ENCODE measurements at regions not wholly inside any gene's neighbourhood (a gene's known extent, or its start where the extent isn't known, plus 50 kb on each side); places are given as distances from the start of the nearest gene placed in this dataset.

DNA sequence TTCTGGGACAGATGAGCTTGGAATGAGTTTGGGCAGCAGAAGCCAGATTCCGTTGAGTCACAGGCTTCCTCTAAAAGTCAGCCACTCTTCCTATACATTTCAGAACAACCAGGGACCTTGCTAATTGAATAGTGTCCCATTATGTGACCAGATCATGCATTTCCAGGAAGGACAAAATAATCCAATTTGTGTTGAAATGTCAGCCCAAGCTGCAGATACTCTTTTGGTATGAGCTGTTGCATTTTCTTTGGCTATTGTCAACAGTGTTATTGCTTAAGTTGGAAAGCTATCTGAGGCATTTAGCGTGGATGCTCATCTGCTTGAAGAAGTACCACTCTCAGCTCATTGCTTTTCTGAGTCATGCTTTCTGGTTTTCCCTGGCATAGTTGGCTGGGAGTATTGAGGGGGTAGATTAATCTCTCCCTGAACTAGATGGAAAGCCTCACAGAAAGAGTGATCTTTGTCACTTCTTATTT is 223.7 kb upstream of the HABP2 start:
- DNase-seq, result no peak

DNA sequence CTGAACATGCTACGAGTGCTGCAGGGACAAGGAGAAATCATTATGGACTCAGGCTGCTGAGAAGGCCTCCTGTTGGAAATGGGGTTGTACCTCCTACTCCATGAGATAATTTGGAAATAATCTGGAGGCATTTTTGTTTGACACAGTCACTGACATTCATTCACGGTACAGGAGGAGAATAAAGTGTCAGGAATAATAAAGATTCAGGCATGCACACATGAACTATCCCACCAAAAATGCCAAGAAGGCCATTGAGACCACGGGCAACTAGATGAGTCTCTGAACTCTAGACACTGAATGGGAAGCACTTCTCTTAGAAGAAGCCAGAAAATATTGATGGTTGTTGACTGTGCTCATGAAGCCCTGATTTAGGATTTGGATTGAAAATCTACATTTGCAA is 220.9 kb upstream of the HABP2 start:
- DNase-seq, result no peak

DNA sequence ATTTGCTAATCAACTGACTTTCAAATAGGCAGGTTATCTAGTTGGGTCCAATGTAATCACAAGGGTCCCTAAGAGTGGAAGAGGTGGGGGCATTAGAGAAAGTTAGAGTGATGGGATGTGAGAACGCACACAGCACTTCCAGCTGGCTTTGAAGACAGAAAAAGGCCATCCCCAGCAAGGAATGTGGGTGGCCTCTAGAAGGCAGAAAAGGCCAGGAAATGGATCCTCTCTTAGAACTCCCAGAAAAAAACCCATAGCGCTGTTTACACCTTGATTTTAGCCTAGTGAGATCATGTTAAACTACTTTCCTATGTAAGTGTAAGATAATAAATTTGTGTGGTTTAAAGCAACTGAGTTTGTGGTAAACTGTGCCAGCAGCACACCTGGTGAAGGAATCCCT is 219.5 kb upstream of the HABP2 start:
- DNase-seq, result no peak

DNA sequence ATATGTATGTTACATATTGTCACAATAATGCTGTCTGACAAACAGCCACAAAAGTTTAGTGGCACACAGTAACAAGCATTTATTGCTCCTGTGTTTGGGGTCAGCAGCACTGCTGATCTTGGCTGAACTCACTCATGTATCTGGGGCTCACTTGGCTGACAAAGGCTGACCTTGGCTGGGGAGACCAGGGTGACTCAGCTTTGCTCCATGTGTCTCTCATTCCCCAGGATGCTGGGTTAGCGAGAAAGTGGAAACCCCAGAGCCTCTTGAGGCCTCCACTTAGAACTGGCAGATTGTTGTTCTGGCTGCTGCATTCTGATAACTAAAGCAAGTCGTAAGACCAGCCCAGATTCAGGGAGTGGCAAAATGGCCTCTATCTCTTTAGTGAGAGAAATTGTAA is 217.3 kb upstream of the HABP2 start:
- no peak for DNase-seq

DNA sequence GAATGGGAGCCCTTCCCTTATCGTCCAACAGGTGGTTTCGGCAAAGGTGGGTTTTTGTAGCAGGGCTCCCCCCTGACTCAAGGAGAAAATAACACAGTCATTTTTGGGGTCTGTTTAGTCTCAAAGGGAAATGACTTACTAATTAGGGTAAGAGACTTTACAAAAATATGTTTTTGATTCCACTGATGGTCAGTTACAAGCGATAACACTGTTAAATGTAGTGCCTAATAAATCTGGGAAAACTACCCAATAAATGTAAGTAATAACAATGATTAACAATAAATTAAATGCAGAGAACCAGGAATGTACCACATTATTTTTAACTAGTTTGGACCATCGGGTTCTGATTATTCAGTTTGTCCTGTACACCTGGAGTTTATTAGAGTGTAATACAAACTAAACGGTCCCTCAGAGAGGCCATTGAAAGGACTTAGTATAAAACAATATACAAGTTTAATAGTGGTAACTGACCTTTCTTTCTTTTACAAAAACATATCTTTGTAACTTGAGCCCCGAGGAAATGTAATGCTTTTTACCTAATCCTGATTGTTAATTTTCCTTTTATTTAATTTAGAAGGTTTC is 216.2 kb upstream of the HABP2 start:
- DNase-seq, result no peak

DNA sequence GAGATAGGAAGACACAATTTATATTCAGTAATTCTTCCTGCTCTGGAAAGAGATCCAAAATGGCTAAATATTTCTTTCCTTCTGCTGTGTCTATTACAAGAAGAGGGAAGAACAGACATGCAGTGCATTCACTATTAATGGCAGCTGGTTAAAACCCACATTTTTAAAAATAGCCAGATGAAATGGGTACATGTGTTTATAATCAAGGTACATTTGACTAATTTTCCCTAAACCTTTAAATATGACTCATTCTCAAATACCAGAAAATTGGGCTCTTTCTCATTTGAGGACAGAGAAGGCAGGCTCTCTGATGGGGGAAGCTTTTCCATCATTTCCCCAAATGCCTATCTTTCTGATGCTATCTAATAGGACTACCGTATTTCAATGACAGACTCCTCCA is 215.7 kb upstream of the HABP2 start:
- DNase-seq, result no peak

DNA sequence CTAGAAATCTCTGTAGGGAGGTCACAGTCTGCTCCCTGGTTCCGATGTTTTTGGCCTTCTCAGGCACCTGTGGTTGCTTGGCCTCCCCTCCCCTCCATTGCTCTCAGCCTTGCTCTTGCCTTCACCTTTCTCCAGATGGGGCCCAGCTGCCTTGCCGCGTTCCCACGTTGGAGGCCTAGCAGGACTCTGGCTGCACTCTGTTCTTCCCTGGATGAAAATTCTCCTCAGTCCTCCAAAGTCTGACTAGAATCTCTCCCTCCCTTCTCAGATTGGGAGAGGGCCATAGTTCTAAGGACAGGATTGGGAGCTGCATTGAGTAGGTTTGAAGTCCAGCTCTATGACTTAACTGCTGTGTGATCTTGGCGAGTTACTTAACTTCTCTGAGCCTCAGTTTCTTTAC is 213.7 kb upstream of the HABP2 start:
- DNase-seq, result no peak

DNA sequence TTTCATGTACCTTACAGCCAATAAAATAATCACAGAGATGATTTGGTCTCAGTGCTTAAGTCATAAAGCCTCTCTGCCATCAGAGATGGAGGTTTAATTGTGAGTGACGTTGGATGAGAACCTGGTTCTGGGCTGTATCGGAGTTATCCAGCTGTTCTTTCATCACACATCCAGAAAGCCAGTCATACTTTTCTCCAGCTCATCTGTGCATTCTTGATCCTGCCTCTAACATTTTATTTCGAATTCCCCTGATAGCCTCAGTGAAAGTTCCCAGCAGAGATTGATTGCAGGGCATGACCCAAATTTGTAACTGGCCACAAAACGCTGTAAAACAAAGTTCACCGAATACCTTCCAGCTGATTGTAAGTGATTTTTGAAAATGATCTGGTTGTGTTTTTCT is 212.6 kb upstream of the HABP2 start:
- DNase-seq, result no peak

DNA sequence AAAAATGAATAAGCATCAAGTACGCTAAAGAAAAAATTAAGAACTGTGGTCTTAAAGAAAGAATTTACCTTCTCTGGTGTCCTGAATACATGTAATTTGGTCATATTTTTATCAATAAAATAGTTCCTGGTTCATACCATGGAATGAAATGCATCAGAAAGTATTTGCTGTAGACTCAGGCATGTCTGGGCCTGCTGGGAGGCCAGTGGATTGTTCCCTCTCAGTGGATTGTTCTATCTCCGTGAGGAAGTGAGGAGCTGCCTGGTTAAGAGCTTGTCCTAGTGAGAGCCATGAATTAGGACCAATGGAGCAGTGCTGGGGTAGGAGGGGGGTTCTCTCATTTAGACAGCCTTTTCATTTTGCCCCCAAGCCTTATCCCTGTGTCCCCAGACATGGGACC is 211.7 kb upstream of the HABP2 start:
- DNase-seq, result no peak

DNA sequence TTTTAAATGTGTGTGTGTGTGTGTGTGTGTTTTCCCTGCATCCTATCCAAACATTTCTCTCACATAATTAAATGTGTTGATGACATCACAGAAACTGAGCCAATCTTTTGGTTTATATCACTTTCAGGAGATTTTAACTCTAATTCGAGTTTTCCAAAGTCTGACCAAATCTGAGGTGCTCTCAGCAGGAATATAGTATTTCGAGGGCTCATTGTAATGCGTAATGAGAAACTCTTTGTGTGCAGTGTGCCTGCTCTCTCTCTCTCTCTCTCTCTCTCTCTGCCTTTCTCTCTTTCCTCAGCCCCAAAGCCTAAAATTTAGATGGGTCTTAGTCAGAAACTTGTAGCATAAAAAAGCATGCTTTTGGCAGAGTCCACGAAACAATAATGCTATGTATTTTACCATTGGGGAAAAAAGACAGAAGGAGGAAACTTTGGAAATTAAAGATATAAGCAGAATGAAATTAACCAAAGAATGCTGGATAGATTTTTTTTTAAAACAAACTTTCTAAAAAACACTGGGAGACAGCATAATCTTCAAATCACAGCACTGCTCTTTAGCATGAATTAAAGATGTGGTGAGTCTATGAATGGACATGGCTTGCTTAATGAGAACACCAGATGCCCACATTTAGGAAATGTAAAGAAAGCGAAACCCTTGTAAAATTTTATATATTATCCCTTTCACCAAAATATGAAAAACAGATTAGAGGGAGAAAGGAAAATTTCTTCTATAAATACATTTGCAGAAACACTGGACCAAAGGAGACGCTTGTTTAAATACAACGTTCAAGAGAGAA is 206.8 kb upstream of the HABP2 start:
- DNase-seq, result no peak

DNA sequence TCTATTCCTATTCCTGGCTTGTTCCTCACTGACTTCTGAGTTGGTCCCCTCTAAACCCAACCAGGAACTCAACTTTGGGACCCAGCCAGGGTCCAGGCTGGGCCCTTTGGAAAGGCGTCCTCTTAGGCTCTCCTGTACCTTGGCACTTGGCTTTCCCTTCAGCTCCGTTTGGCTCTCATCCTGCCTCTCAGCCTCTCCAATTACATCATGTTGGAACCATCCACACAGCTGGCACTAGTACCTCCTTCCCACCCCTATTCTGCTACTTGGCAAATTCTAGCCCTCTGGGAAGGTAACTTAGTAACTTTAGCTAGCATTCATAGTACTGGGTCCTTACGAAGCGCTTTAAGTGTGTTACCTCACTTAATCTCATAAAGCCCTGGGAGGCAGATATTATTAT is 205.3 kb upstream of the HABP2 start:
- DNase-seq, result no peak

DNA sequence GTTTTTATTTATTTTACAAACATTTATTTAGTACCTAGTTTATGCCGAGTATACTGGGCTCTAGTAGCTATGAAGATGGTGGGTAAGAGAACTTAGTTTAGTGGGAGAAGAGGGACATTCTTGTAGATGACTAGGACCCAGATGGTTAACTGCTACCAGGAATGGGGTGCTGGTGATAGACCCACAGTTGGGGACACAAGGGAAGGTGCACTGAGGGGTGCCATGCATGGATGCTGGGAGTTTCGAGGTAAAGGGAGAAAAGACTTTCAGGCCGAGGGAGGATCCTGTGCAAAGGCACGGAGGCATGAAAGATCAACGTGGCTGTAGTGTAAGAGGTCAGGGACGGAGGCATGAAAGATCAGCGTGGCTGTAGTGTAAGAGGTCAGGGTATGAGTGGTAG is 204.2 kb upstream of the HABP2 start:
- no peak for DNase-seq

DNA sequence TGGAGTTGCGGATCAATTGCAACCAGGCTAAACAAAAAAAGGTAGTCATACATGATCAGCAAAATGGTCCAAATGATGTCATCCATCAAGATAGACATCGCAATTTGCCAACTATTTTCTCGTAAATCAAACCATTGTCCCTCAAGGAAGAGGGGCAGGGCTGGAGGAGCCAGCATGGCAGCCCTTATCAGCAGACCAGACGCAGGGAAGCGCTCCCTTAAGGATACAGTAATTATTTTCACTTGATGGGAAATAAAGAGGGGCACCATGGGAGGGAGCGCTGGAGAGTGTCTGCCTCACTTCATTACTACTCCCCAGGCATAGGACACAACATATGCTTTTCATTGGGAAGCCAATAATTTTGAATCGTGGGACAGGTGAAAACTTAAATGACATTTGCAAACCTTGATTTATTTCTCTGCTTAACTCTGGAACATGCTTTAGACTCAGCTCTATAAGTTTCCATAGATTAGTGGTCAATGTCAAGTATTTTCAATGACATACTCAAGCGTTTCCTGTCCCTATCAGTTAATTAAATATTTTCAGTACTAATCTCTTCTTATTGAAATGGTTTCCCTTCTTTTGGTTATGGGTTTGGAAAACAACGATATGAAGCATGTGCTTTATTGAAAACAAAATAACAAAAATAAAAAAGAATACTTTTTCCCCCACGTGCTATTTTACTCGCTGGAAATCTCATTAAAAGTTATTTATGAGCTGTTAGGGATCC is 202.4 kb upstream of the HABP2 start:
- DNase-seq, result no peak

DNA sequence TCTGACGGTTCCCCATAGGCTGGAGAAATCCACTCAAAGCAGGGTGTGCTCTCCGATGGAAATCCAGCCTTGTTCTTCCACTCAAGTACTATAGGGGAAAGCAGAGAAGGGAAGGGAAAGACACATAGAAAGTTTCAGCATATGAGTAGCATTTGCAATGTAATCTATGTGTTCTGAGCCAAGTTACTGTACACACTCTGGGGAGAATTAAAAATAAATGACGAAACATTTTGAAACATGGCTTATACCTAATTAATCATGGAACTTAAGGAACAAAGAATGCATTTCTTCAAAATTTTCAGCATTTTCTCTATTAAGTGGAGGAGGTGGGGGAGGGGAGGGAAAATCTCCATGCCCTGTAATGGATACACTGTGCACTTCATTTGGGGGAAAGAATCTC is 198.1 kb upstream of the HABP2 start:
- no peak for DNase-seq

DNA sequence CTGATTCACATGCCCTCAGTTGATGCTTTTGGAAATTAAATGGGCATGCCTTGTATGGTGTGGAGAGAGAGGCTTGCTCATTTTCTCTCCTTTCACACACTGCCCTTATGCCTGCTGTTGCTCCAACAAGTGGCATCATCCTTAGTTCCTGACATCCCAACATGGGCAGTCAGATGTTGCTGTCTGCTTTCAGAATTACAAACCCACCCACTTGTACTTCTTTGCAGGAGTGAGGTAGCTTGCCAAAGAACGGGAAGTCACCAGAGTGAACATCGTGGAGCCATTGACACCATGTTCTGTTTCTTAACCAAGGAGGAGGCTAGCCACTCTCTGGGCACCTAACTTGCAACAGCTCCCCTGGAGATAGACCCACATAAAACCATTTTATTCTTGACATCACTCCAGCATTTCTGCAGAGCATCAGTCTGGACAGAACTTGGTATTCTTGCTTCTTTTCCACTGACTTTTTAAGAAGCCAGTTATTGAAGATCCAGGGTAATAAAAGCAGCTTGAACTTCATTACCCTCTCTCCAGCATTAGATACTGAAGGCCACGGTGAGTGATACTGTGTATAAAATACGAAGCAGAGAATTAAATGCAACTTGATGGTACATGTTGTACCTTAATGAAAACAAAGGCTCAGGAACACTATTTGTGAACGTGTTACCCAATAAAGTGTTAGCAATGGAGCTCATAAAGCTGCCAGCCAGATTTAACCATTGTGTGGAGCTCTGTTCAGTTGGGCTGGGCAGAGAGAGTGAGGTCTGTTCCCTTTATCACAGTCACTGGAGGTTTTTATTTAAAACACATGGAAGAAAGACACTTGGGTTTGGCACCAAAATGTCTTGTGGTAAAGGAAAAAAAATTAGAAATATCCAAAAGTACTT is 195.8 kb upstream of the HABP2 start:
- DNase-seq, result no peak

DNA sequence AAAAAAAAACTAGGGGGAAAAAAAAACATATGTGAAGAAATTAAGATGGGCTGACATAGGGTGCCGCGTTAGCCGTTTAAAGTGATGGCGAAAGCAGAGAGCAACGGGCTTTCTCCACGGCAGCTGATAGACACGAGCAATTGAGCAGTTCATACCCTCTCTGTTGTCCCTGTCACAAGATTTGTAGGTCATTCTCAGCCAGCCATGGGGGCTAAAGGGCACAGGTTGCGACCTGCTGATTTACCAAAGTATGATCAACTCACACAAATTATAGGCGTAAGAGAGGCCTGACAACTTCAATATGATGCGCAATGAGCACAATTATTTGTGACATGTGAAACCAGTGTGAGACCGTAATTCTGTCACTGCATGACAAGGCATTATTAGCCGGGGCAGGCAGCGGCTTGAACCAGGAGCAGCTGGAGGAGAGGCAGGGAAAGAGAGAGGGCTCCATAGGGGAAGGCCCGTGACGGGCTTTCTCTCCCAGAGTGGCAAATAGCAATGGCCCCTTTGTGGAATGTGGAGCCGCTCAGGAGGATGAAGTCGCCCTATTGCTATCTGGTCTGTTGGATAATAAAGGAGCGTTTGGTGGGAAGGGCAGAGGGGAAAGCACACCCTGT is 195.1 kb upstream of the HABP2 start:
- DNase-seq, result no peak

DNA sequence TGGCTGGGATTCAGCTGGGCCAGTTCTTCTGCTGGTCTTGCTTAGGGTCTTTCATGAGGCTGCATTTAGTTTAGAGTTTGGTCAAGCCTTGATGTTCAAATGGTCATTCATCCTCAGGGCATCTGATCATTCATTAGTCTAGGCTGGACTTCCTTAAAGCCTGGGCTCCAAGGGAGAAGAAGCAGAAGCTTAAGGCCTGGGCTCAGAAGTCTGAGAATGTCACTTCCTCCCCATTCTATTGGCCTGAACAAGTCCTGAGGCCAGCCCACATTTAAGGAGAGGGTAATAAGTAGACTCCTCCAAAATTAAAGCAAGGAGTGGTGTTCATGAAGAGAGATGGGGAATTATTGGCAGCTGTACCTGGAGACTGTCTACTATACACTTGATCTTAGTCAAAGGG is 193.2 kb upstream of the HABP2 start:
- DNase-seq, result no peak

DNA sequence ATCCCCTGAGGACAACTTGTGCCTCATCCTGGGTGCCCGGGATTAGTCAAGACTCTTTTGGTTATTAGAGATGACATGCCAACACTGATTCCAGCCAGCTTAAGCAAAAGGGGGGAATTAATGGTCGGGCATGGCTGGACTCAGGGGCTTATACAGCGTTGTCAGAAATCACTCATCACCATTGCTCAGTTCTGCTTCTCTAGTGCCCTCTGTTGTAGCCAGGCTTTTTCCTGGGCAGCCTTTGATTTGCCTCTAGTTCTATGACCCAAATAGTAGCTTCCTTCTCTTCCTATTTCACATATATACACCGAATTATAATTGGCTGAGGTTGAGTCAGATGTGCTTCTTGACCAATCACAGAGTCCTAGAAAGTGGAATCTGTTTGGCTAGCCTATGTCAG is 192.0 kb upstream of the HABP2 start:
- no peak for DNase-seq

DNA sequence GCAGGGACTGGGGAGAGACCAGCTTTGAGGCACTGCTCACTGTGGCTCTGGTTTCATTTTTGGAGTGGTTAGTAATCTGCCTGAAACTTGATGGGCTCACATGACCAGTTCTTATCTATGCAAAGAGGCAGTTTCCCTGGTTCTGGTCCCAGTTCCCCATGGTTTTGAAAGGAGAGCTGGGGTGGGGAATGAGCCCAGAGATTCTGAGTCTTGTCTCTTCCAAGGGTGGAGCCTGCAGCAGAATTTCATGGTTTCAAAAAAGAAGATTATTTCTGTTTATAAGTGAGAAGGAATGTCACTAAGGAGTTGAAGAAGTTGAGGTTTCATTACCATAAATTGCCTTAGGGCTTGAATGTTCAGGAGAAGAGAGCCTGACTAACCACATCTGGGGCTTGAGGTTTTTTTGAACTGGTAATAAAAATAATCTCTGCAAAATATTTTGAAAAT is 190.2 kb upstream of the HABP2 start:
- no peak for DNase-seq

DNA sequence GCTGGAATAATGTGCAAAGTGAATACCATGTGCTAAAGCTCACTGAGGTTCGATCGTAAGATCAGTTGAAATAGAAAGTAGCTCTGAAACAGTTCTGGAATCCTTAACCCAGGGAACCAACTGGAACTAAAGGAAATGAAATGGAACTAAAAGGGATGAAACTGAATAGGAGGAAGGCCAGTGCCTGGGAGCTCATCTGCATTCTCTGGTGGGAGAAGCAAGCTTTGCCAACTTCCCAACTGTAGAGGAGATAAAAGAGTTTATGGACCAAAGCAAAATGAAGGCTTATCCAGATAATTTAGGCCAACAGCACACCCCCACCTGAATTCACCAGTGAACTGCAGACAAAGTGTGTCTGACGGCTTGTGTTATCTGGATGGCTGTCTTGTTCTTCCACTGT is 188.6 kb upstream of the HABP2 start:
- DNase-seq, result no peak

DNA sequence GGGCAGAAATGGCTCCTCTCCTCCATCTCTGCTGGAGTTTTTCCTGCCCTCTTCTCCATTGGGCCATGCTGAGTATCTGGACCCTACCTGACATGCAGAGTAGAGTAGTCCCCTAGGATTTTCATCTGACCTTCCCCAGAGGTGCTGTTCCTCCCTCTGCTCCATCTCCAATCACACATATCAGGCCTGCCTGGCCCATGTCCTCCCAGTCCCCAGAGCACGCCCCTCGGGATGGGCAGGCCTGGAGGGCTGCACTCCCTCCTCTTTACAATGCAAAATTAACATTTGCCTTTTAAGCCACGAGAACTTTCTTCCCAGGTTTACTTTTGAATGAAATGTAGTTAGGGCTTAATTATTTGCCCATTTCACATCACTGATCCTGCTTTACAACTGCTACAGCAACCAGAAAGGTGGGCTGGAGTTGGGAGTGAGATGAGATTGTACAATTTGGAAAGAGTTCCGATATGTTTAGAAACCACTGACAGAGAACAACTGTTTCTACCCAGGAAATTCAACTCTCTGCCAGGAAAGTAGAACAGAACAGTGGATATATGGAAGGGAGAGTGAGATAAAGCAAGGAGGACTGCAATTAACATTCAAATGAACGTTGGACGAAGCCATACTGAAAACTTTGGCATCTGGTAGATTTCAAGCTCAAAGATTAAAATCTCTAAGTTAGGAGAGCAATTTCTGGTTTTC is 184.0 kb upstream of the HABP2 start:
- DNase-seq, result no peak

DNA sequence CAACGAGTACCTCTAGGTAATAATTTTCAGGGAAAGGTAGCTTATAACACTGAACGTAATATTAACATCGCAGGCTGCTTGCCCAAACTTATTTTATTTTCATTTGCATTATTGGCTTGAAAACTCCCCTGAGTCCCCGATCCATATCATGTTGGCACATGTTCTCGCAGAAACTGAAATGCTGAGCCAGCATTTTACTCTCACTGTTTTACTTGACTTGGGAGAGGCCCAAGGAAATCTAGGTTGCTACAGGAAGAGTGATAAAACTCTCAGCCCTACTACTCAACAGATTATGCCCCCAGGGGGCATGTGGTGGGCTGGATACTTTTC is 183.5 kb upstream of the HABP2 start:
- no peak for DNase-seq

All from CD4-positive, alpha-beta T cell treated with Interleukin-1 beta for 1 hour (primary cell).